ENCODE measurements at regions not wholly inside any gene's neighbourhood (a gene's known extent, or its start where the extent isn't known, plus 50 kb on each side); places are given as distances from the start of the nearest gene placed in this dataset.
A peak's percentile ranks its signal among the peaks of the same experiment; 100 is the strongest.
"Not testable (repeated sequence)": the region's sequence is repeated elsewhere in the genome, so short reads cannot be mapped to it uniquely, and the experiment has no call there.

- Mint-ChIP-seq H3K27me3 (ENCODE audit: unreplicated experiment) (no peaks in the 10 kb centered on the region), H3K36me3 (ENCODE audit: unreplicated experiment) (no peaks in the 10 kb centered on the region), H3K4me1 (ENCODE audit: unreplicated experiment) (no peaks in the 10 kb centered on the region), H3K9me3 (ENCODE audit: unreplicated experiment) (peaks cover 53% of the 10 kb centered on the region), H3K4me3 (ENCODE audit: unreplicated experiment) (no peak overlapping the region), H3K27ac (ENCODE audit: unreplicated experiment) (no peak overlapping the region)
- no peak for DNase-seq (ENCODE audit: extremely low spot score, unreplicated experiment)
- no peak for TF ChIP-seq CTCF (IDR thresholded peaks at IDR 0.05)
These were observed 360.6 kb downstream of the FAM72C start for GRCh38 chr1:143611159-143611558.

- H3K36me3 Mint-ChIP-seq (ENCODE audit: unreplicated experiment) = no peaks in the 10 kb centered on the region
- no peaks in the 10 kb centered on the region for H3K4me1 Mint-ChIP-seq (ENCODE audit: unreplicated experiment)
- no peak overlapping the region for H3K4me3 Mint-ChIP-seq (ENCODE audit: unreplicated experiment)
- H3K9me3 Mint-ChIP-seq (ENCODE audit: unreplicated experiment) = peaks cover 54% of the 10 kb centered on the region
- TF ChIP-seq CTCF (IDR thresholded peaks at IDR 0.05) = no peak
- H3K27me3 Mint-ChIP-seq (ENCODE audit: unreplicated experiment) = no peaks in the 10 kb centered on the region
- no peak overlapping the region for H3K27ac Mint-ChIP-seq (ENCODE audit: unreplicated experiment)
- no peak for DNase-seq (ENCODE audit: extremely low spot score, unreplicated experiment)
These were observed 361.6 kb downstream of the FAM72C start for GRCh38 chr1:143610196-143610595.

- H3K27me3 Mint-ChIP-seq (ENCODE audit: unreplicated experiment) = no peaks in the 10 kb centered on the region
- H3K9me3 Mint-ChIP-seq (ENCODE audit: unreplicated experiment) = peaks cover 53% of the 10 kb centered on the region
- no peaks in the 10 kb centered on the region for H3K36me3 Mint-ChIP-seq (ENCODE audit: unreplicated experiment)
- H3K4me1 Mint-ChIP-seq (ENCODE audit: unreplicated experiment) = no peaks in the 10 kb centered on the region
- DNase-seq (ENCODE audit: extremely low spot score, unreplicated experiment) = no peak
- TF ChIP-seq CTCF (IDR thresholded peaks at IDR 0.05) = no peak
- no peak overlapping the region for H3K27ac Mint-ChIP-seq (ENCODE audit: unreplicated experiment)
- H3K4me3 Mint-ChIP-seq (ENCODE audit: unreplicated experiment) = no peak overlapping the region
These were observed 366.9 kb downstream of the FAM72C start for GRCh38 chr1:143604887-143605286.

GRCh38 chr1:143584508-143584907, 387.3 kb downstream of the FAM72C start:
- Mint-ChIP-seq H3K9me3 (ENCODE audit: unreplicated experiment) (peaks cover 56% of the 10 kb centered on the region), H3K36me3 (ENCODE audit: unreplicated experiment) (no peaks in the 10 kb centered on the region), H3K4me3 (ENCODE audit: unreplicated experiment) (no peak overlapping the region), H3K27ac (ENCODE audit: unreplicated experiment) (no peak overlapping the region), H3K4me1 (ENCODE audit: unreplicated experiment) (no peaks in the 10 kb centered on the region), H3K27me3 (ENCODE audit: unreplicated experiment) (no peaks in the 10 kb centered on the region)
- no peak for DNase-seq (ENCODE audit: extremely low spot score, unreplicated experiment)
- TF ChIP-seq CTCF (IDR thresholded peaks at IDR 0.05) = no peak

- TF ChIP-seq CTCF (IDR thresholded peaks at IDR 0.05) = no peak
- Mint-ChIP-seq H3K4me3 (ENCODE audit: unreplicated experiment) (no peak overlapping the region), H3K4me1 (ENCODE audit: unreplicated experiment) (no peaks in the 10 kb centered on the region), H3K27ac (ENCODE audit: unreplicated experiment) (no peak overlapping the region), H3K9me3 (ENCODE audit: unreplicated experiment) (peaks cover 52% of the 10 kb centered on the region), H3K27me3 (ENCODE audit: unreplicated experiment) (no peaks in the 10 kb centered on the region), H3K36me3 (ENCODE audit: unreplicated experiment) (no peaks in the 10 kb centered on the region)
- DNase-seq (ENCODE audit: extremely low spot score, unreplicated experiment) = peak; percentile 84
These were observed 396.8 kb downstream of the FAM72C start for GRCh38 chr1:143574891-143575520.

- H3K4me3 Mint-ChIP-seq (ENCODE audit: unreplicated experiment); H3K4me1 Mint-ChIP-seq (ENCODE audit: unreplicated experiment); H3K36me3 Mint-ChIP-seq (ENCODE audit: unreplicated experiment); H3K27me3 Mint-ChIP-seq (ENCODE audit: unreplicated experiment); H3K27ac Mint-ChIP-seq (ENCODE audit: unreplicated experiment): not testable (repeated sequence)
- peaks cover 62% of the 10 kb centered on the region for H3K9me3 Mint-ChIP-seq (ENCODE audit: unreplicated experiment)
- peak; percentile 57 for DNase-seq (ENCODE audit: extremely low spot score, unreplicated experiment)
These were observed 399.1 kb downstream of the FAM72C start for GRCh38 chr1:143572661-143573060.

- not testable (repeated sequence) for H3K27me3 Mint-ChIP-seq (ENCODE audit: unreplicated experiment); H3K36me3 Mint-ChIP-seq (ENCODE audit: unreplicated experiment); H3K4me3 Mint-ChIP-seq (ENCODE audit: unreplicated experiment); H3K27ac Mint-ChIP-seq (ENCODE audit: unreplicated experiment); H3K4me1 Mint-ChIP-seq (ENCODE audit: unreplicated experiment)
- DNase-seq (ENCODE audit: extremely low spot score, unreplicated experiment) = peak; percentile 48
- peaks cover 31% of the 10 kb centered on the region for H3K9me3 Mint-ChIP-seq (ENCODE audit: unreplicated experiment)
These were observed 408.0 kb downstream of the FAM72C start for GRCh38 chr1:143563761-143564160.
